ENCODE measurements at regions not wholly inside any gene's neighbourhood (a gene's known extent, or its start where the extent isn't known, plus 50 kb on each side); places are given as distances from the start of the nearest gene placed in this dataset.
"Not testable (repeated sequence)": the region's sequence is repeated elsewhere in the genome, so short reads cannot be mapped to it uniquely, and the experiment has no call there.

GRCh38 chr6:167547328-167547692 lies 222.4 kb downstream of the TTLL2 start:
- no peak for DNase-seq (ENCODE audit: low read depth)

- DNase-seq (ENCODE audit: low read depth) = no peak
Observed at GRCh38 chr6:167547751-167548150, 222.9 kb downstream of the TTLL2 start.

- DNase-seq (ENCODE audit: low read depth) = no peak
Observed at GRCh38 chr6:167548451-167548850, 223.6 kb downstream of the TTLL2 start.

- DNase-seq (ENCODE audit: low read depth) = no peak
Observed at GRCh38 chr6:167549213-167549612, 224.3 kb downstream of the TTLL2 start.

- no peak for DNase-seq (ENCODE audit: low read depth)
Observed at GRCh38 chr6:167550941-167551627, 226.2 kb downstream of the TTLL2 start.

- no peak for DNase-seq (ENCODE audit: low read depth)
Observed at GRCh38 chr6:167551628-167552257, 226.9 kb downstream of the TTLL2 start.

- DNase-seq (ENCODE audit: low read depth) = no peak
Observed at GRCh38 chr6:167552258-167552630, 227.4 kb downstream of the TTLL2 start.

- DNase-seq (ENCODE audit: low read depth) = no peak
Observed at GRCh38 chr6:167552961-167553735, 228.3 kb downstream of the TTLL2 start.

- DNase-seq (ENCODE audit: low read depth) = no peak
Observed at GRCh38 chr6:167553736-167554119, 228.8 kb downstream of the TTLL2 start.

GRCh38 chr6:167554854-167555253 lies 230.0 kb downstream of the TTLL2 start:
- DNase-seq (ENCODE audit: low read depth) = no peak

GRCh38 chr6:167555836-167556235 lies 230.9 kb downstream of the TTLL2 start:
- DNase-seq (ENCODE audit: low read depth) = no peak

- DNase-seq (ENCODE audit: low read depth) = no peak
Observed at GRCh38 chr6:167557675-167558074, 232.8 kb downstream of the TTLL2 start.

GRCh38 chr6:167558246-167559177 lies 233.6 kb downstream of the TTLL2 start:
- no peak for DNase-seq (ENCODE audit: low read depth)

- no peak for DNase-seq (ENCODE audit: low read depth)
Observed at GRCh38 chr6:167559675-167560479, 235.0 kb downstream of the TTLL2 start.

- no peak for DNase-seq (ENCODE audit: low read depth)
Observed at GRCh38 chr6:167560673-167561569, 236.0 kb downstream of the TTLL2 start.

GRCh38 chr6:167562862-167563261 lies 238.0 kb downstream of the TTLL2 start:
- not testable (repeated sequence) for DNase-seq (ENCODE audit: low read depth)

GRCh38 chr6:167564416-167565250 lies 239.7 kb downstream of the TTLL2 start:
- no peak for DNase-seq (ENCODE audit: low read depth)

- DNase-seq (ENCODE audit: low read depth) = no peak
Observed at GRCh38 chr6:167565388-167565787, 240.5 kb downstream of the TTLL2 start.

GRCh38 chr6:167565884-167566599 lies 241.2 kb downstream of the TTLL2 start:
- DNase-seq (ENCODE audit: low read depth) = peak; percentile 76

All from CMK (cell line).